Erythroblast (primary cell): ENCODE measurements at regions not wholly inside any gene's neighbourhood (a gene's known extent, or its start where the extent isn't known, plus 50 kb on each side); places are given as distances from the start of the nearest gene placed in this dataset.
"Not testable (repeated sequence)": the region's sequence is repeated elsewhere in the genome, so short reads cannot be mapped to it uniquely, and the experiment has no call there.

Experiments
- DNase-seq, 2 experiments: peaks; one replicate each; lab custom pipeline; 2025; lab: John Stamatoyannopoulos, UW
- GATA1 ChIP-seq: IDR thresholded peaks from 2 replicates; pipeline ENCODE4 v1.6.1; 2011; ENCODE audit warnings: low read depth, mild to moderate bottlenecking, control low read depth, low read length, moderate library complexity
- POLR2A ChIP-seq: IDR thresholded peaks from 2 replicates; pipeline ENCODE4 v1.6.1; 2011; ENCODE audit warnings: mild to moderate bottlenecking, low read length

DNA sequence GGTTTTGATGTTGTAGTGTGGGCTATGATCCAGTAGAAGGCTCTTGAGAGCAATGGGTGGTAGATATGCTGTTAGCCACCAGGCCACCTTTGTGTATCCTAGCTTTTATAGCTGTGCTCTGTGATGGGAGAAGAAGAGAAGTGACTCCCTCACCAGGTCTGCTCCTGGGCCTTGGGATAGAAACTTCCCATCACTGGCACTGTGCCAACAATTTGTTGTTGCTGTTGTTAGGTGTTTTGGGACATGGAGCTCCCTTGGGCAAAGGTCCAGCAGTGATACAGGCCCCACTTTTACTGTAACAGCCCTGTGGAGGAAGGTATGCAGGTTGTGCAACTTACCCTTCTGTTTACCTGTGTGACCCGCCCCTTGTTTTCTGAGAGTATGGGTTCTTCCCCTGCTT lies 570.9 kb upstream of the GRIN3A start:
- TF ChIP-seq POLR2A, result no peak
- TF ChIP-seq GATA1, result no peak
- DNase-seq, result no peak

DNA sequence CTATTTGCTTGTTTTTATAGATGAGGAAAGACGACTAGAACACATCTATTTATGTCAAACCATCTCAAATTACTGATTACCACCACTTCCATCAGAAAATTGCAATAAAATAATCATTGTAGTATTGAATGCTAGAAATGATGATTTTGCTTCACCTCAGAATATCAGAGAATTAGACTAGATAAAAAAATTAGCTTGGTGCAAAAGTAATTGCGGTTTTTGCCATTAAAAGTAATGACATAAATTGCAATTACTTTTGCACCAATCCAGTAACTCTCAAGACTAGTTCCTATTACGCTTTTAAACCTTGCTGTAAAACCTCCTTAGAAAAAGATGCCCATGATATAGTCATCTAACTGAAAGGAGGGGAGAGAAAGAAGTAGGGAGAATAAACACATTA lies 556.7 kb upstream of the GRIN3A start:
- DNase-seq, result no peak
- no peak for TF ChIP-seq POLR2A
- no peak for TF ChIP-seq GATA1

DNA sequence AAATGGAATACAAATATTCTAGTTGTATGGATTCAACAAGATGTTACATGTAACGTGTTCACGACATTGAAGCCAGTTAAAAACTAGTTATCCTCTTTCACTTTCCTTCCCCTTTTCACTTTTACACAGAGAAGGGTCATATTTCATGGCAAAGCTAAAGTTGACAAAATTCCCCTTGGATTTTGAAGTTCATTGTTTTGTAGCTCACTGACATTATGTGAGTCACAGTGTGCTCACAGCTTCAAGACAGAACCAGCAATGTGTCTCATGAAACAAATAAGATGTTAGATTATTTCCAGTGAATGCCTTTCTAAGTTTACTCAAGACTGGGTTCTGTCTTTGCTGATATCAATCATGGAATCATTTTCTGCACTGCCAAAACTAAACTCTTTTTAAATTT lies 535.5 kb upstream of the GRIN3A start:
- DNase-seq, result no peak
- TF ChIP-seq GATA1 (no peak), POLR2A (no peak)

DNA sequence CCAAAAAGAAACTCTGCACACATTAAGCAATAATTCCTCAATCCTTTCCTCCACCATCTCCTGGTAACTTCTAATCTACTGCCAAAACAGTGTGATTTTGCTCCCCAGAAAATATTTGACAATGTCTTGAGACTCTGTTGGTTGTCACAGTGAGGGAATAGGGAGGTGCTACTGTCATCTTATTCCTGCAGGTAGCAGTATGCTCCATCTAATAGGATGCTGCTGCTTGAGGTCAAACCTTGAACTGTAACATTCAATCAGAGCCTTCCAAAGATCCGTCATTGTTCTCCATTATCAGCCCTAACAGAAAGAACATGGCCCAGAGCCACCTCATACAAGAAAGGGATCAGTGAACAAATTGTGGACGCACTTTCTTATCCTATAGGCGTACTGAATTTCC lies 514.7 kb upstream of the GRIN3A start:
- DNase-seq, result no peak
- TF ChIP-seq POLR2A (no peak), GATA1 (no peak)

DNA sequence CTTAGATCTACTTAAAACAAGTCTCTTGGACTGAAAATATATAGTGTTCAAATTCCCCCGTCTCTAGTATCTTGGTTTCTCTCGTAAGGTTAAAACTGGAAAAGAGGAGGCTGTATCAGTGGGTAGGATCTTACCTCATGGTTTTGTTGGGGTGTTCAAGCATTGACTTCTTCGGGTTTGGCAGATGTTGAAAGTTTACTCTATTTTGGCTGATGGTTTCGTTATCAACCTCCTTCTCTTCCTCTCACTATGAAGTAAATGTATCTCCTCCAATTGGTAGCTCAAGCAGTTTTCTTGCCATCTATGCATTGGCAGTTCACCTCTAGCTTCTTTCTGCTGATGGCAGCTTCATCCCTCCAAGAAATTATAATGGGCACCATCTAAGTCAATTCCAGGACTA lies 506.5 kb upstream of the GRIN3A start:
- no peak for DNase-seq
- no peak for TF ChIP-seq GATA1

DNA sequence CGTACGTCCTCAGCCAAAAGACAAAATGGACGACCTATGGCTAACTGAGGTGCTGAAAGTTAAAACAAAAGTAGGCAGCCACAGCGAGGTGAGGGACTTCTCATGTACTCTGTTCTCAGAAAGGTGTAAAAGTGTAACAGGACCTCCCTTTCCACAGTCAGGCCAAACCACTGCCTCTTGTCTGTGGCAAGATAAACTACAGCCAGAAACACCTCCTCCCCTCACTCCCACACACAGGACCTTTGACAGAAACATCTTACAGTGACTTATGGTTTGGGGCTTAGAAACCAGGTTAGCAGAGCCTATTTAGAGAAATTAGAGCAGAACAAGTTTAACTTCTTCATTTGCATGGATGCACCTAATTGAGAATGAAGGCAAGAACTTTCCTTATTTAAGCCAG lies 499.1 kb upstream of the GRIN3A start:
- no peak for DNase-seq
- TF ChIP-seq GATA1 (no peak), POLR2A (no peak)

- TF ChIP-seq POLR2A, result no peak
- DNase-seq, result no peak
Measured at GRCh38 chr9:102237094-102237493, 498.6 kb upstream of the GRIN3A start.

GRCh38 chr9:102227416-102227815 lies 489.0 kb upstream of the GRIN3A start:
- DNase-seq, result not testable (repeated sequence)

GRCh38 chr9:102225841-102226441 lies 487.5 kb upstream of the GRIN3A start:
- DNase-seq, result no peak
- no peak for TF ChIP-seq POLR2A
- no peak for TF ChIP-seq GATA1

- not testable (repeated sequence) for DNase-seq
Measured at GRCh38 chr9:102223320-102224136, 485.1 kb upstream of the GRIN3A start.

DNA sequence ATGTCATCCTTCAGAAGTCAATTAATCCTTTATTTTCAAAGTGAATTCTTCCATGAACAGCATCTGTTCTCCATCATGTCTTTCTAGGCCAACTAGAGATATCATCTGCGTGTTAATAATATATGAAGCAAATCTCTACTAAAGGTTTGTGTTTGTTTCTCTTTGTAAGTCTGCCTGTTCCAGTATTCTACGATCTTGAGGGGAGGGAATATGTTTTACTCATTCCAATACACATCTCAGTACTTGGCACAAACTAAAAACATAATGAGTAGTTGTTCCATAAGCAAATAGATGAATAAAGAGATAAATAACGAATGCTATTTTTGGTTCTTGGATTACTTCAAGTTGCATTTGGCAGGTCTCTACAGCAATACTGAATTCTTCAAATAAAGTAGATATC lies 470.7 kb upstream of the GRIN3A start:
- TF ChIP-seq GATA1 (no peak), POLR2A (no peak)
- DNase-seq, result no peak

- TF ChIP-seq POLR2A, result no peak
- TF ChIP-seq GATA1, result no peak
- DNase-seq, result no peak
Measured at GRCh38 chr9:102206432-102206831, 468.0 kb upstream of the GRIN3A start.

DNA sequence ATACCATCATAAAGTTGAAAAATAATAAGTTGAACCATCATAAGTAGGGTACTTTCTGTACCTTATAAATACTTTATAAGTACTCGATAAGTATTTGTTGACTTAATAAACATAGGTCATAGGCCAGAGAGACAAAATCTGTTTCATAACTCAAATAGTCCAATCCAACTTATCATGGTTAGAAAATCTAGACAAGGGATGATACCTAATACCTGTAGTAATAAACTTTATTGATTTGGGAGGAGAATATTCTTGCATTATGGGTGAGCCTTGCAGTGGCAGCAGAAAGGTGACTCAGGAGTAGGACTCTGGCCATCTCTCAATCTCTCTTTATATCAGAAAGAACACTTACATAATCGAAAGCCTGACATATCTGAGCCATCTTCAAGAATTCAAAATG lies 466.8 kb upstream of the GRIN3A start:
- no peak for DNase-seq
- TF ChIP-seq POLR2A, result no peak
- TF ChIP-seq GATA1, result no peak

GRCh38 chr9:102202126-102202525 lies 463.7 kb upstream of the GRIN3A start:
- DNase-seq, result no peak
- TF ChIP-seq POLR2A, result no peak
- no peak for TF ChIP-seq GATA1

DNA sequence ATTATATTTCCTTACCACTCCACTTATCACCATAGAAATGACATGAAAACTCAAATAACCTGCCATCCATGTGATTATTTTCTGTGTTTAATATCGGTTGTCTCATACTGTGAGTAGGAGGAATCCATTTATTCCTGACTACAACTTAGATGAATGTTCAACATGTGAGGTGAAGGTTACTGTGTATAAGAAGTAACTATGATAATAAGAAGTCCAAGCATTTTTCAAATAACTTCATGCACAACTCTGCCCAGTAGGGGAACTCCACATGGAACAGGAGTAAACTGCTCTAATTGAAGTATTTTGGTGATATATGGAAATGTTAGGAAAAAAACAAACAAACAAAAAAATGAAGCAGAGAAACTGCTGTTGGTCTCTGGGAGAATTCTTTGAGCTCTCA lies 447.5 kb upstream of the GRIN3A start:
- no peak for DNase-seq
- TF ChIP-seq POLR2A (no peak), GATA1 (no peak)
